Kidney (tissue), 13 donors: ENCODE measurements at regions not wholly inside any gene's neighbourhood (a gene's known extent, or its start where the extent isn't known, plus 50 kb on each side); places are given as distances from the start of the nearest gene placed in this dataset.

Experiments
- DNase-seq, 5 donors: peaks; one replicate each; pipeline ENCODE4 v3.0.0-alpha.2; 2013 to 2020
- FAIRE-seq: peaks from 2 replicates; lab custom pipeline; 2012; peaks lifted over from hg19 to GRCh38; lab: Jason Lieb, UNC
- H3K27ac ChIP-seq, 2 donors: one replicate each; pipeline ENCODE4 v1.7.0; 2013; ENCODE audit warnings: low read depth in 2 of 2, low read length in 2 of 2, inconsistent platforms in 1 of 2
- H3K27me3 ChIP-seq: one replicate; pipeline ENCODE4 v1.7.1; 2013; ENCODE audit warnings: low read length, inconsistent platforms; ENCODE audit not compliant: control insufficient read depth, insufficient read depth
- H3K36me3 ChIP-seq, 3 donors: one replicate each; pipeline versions ENCODE4 v1.7.0 to v1.7.1; 2013; ENCODE audit warnings: low read length in 3 of 3, control low read depth in 1 of 3, inconsistent platforms in 1 of 3; ENCODE audit not compliant: insufficient read depth in 3 of 3, control insufficient read depth in 2 of 3
- H3K4me1 ChIP-seq, 3 donors: one replicate each; pipeline versions ENCODE4 v1.7.0 to v1.7.1; 2013; ENCODE audit warnings: low read length in 3 of 3, inconsistent platforms in 1 of 3, low read depth in 1 of 3; ENCODE audit not compliant: control insufficient read depth in 2 of 3, insufficient read depth in 2 of 3
- H3K4me3 ChIP-seq, 3 donors: one replicate each; pipeline versions ENCODE4 v1.7.0 to v1.8.1; 2013; ENCODE audit warnings: low read length in 3 of 3, control low read depth in 1 of 3, inconsistent platforms in 1 of 3
- H3K9ac ChIP-seq, 3 donors: one replicate each; pipeline versions ENCODE4 v1.7.0 to v1.7.1; 2013; ENCODE audit warnings: low read length in 3 of 3, control low read depth in 1 of 3, inconsistent platforms in 1 of 3
- H3K9me3 ChIP-seq, 3 donors: one replicate each; pipeline versions ENCODE4 v1.7.0 to v1.7.1; 2013; ENCODE audit warnings: low read length in 3 of 3, control low read depth in 1 of 3, inconsistent platforms in 1 of 3; ENCODE audit not compliant: control insufficient read depth in 2 of 3, insufficient read depth in 1 of 3
- intact Hi-C: fragments of 100-400 bp; cut with DNase I; formaldehyde crosslinking; loops from one replicate; pipeline ENCODE4 v1.11.1; 2022
- TF ChIP-seq, protein P1 (sequence below): IDR thresholded peaks from 3 replicates; pipeline ENCODE4 v1.5.1; 2012; ENCODE audit warnings: mild to moderate bottlenecking, moderate library complexity, borderline replicate concordance; ENCODE audit not compliant: insufficient read depth; ENCODE audit errors: extremely low read depth
- donor health status: control.
- donor health status: control.
- donor health status: control.
- donor health status: control.
- donor health status: control.
- donor health status: DM: yes; HTN: yes; CAD: no.
- donor health status: Normal renal cell carcinoma (clear cell type).

GRCh38 chr22:22039286-22040074 lies 56.9 kb upstream of the TOP3B start:
- H3K9ac ChIP-seq = no peak overlapping the region
- H3K4me3 ChIP-seq = no peak overlapping the region
- TF ChIP-seq, protein P1, sequence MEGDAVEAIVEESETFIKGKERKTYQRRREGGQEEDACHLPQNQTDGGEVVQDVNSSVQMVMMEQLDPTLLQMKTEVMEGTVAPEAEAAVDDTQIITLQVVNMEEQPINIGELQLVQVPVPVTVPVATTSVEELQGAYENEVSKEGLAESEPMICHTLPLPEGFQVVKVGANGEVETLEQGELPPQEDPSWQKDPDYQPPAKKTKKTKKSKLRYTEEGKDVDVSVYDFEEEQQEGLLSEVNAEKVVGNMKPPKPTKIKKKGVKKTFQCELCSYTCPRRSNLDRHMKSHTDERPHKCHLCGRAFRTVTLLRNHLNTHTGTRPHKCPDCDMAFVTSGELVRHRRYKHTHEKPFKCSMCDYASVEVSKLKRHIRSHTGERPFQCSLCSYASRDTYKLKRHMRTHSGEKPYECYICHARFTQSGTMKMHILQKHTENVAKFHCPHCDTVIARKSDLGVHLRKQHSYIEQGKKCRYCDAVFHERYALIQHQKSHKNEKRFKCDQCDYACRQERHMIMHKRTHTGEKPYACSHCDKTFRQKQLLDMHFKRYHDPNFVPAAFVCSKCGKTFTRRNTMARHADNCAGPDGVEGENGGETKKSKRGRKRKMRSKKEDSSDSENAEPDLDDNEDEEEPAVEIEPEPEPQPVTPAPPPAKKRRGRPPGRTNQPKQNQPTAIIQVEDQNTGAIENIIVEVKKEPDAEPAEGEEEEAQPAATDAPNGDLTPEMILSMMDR = no peak
- no peaks in the 10 kb centered on the region for H3K27me3 ChIP-seq
- no peak overlapping the region for H3K27ac ChIP-seq
- no peak for DNase-seq
- H3K36me3 ChIP-seq = no peaks in the 10 kb centered on the region
- no peaks in the 10 kb centered on the region for H3K9me3 ChIP-seq
- H3K4me1 ChIP-seq = no peaks in the 10 kb centered on the region
- intact Hi-C loops = no loop called here
- FAIRE-seq = no peak

GRCh38 chr22:22038178-22038880 lies 55.7 kb upstream of the TOP3B start:
- Histone ChIP-seq H3K4me3 (no peak overlapping the region), H3K4me1 (no peaks in the 10 kb centered on the region), H3K27me3 (no peaks in the 10 kb centered on the region), H3K27ac (no peak overlapping the region), H3K9me3 (no peaks in the 10 kb centered on the region), H3K9ac (no peak overlapping the region), H3K36me3 (no peaks in the 10 kb centered on the region)
- TF ChIP-seq, protein P1 = no peak
- FAIRE-seq (no peak), DNase-seq (no peak)
- intact Hi-C loops = no loop called here

GRCh38 chr22:22037740-22038139 lies 55.2 kb upstream of the TOP3B start:
- FAIRE-seq (no peak), DNase-seq (no peak)
- Histone ChIP-seq H3K9me3 (no peaks in the 10 kb centered on the region), H3K4me1 (no peaks in the 10 kb centered on the region), H3K4me3 (no peak overlapping the region), H3K36me3 (no peaks in the 10 kb centered on the region), H3K27me3 (no peaks in the 10 kb centered on the region), H3K9ac (no peak overlapping the region), H3K27ac (no peak overlapping the region)
- intact Hi-C loops = no loop called here
- TF ChIP-seq, protein P1 = no peak
